ENCODE measurements at regions not wholly inside any gene's neighbourhood (a gene's known extent, or its start where the extent isn't known, plus 50 kb on each side); places are given as distances from the start of the nearest gene placed in this dataset.

- no peak for TF ChIP-seq POLR2A (IDR thresholded peaks at IDR 0.05; ENCODE audit: low read length)
- TF ChIP-seq GATA1 (IDR thresholded peaks at IDR 0.05; ENCODE audit: low read depth, low read length) = no peak
Observed at GRCh38 chr12:58176296-58176869, 235.0 kb downstream of the ATP23 start.

All from erythroblast (primary cell).